ENCODE measurements at regions not wholly inside any gene's neighbourhood (a gene's known extent, or its start where the extent isn't known, plus 50 kb on each side); places are given as distances from the start of the nearest gene placed in this dataset.
"Not testable (repeated sequence)": the region's sequence is repeated elsewhere in the genome, so short reads cannot be mapped to it uniquely, and the experiment has no call there.

DNA sequence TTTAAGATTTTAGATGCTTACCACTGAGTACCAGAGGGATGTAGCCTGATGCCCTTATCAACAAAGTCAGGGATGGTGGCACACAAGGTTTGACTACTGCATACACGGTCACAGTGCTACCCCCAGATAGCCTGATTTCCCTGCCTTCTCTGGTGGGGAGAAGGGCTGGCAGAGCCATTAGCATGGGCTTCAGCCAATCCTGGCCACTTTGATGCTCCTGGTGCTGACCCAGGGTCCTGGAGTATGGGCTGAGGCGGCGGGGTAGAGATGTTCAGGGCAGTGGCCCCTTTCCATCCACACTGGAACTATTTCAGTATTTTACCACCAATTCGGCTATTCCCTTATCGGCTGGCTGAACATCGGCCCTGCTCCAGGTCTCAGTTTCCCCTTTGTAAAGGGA, 83.2 kb downstream of the POTEB3 start:
- DNase-seq = not testable (repeated sequence)

GRCh38 chr15:21355944-21356343, 84.4 kb downstream of the POTEB3 start:
- not testable (repeated sequence) for DNase-seq

DNA sequence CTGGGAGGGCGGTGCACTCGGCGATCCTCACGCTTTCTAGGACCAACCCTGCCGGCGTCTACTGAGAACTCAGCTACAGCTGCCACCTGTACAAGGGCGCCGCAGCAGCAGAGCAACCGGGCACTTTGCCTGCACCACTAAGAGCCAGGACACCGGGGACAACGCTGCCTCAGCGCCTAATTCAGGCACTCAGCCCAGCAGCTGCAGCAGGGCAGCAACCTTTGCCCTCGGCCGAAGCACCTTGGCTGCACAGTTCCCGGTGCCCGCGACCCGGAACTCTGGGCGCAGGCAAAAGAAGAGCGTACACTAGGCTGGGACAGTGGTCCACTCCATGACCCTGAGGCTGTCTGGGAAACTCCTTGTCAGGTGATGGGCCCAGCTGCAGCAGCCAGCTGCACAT, 85.7 kb downstream of the POTEB3 start:
- DNase-seq = not testable (repeated sequence)

DNA sequence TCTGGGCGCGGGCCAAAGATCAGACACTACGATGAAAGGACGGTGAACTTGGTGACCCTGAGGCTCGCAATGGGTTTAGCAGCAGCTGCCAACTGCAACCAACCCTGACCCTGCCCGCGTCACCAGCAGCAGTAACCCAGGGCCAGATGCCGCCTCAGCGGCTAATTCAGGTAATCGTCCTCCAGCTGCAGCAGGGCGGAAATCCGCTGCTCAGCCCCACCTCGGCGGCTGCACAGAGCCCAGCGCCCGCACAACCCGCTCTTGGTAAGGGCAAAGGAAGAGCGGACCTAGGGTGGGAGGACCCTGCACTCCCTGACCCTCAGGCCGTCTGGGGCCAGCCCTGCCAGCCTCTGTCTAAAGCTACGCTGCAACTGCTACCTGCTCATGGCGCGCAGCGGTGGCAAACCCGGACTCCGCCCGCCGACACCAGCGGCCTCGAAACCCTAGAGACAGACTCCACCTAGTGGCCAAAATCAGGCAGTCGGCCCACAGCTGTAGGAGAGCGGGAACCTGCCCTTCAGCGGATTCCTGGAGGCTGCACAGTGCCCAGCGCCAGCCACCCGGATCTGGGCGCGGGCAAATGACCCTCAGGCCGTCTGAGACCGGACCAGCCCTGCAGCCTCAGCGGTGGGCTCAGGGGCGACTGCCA, 87.5 kb downstream of the POTEB3 start:
- DNase-seq = not testable (repeated sequence)

DNA sequence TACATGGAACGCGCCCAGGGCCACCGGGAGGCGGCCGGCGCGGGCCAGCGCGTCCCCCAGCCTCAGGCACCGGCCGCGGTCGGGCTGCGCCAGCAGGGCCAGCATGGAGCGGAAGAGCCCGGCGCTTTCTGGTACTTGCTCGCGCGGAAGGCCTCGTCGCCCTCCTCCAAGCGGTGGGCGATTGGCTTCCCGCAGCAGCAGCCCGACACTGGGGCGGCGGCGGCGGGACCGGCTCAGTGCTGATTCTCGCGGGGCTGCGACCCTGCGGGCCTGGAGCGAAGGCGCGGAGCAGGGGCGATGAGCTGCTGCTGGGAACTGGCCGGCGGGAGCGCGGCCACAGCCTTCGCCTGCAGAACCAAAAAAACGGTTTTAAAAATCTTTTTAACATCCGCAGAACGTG, 95.3 kb downstream of the POTEB3 start:
- DNase-seq = not testable (repeated sequence)

DNA sequence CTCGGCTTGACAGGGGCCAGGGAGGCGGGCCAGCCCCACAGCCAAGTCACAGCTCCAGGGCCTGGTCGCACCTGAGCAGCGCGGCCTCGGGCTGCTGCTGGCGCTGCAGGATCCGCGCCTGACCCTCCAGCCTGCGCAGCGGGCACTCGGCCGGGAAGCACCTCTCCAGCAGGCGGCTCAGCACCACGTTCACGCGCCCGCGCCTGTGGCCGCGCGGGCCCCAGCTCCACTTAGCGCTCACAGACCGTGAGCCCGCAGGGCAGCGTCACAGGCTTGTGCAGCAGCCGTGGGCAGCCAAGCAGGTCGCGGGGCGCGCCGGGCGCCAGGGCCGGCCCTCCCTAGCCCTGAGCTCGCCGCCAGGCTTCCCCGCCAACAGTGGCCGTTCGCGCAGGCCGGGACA, 95.8 kb downstream of the POTEB3 start:
- DNase-seq = not testable (repeated sequence)

GRCh38 chr15:21337028-21337427, 103.3 kb downstream of the POTEB3 start:
- not testable (repeated sequence) for DNase-seq

GRCh38 chr15:21324720-21325460, 115.4 kb downstream of the POTEB3 start:
- peak; percentile 13 for DNase-seq

DNA sequence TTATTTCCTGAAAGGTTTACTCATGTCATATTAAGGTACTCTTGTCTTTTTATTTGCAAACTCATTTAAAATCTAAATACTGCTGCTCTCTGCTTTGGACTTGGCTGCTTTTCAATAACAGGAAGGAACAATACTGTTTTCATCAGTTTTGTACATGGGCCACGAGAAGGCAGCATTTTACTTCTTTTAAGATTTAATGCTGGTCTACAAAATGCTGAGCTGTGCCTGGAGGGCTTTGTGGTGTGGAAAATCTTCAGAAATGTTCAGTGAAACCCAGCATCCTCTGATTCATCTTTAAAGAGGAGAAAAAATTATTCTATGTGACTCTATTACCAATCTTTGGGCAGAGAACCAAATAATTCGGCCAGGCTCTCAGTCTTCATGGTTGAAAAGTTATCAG, 155.9 kb downstream of the POTEB3 start:
- not testable (repeated sequence) for DNase-seq

DNA sequence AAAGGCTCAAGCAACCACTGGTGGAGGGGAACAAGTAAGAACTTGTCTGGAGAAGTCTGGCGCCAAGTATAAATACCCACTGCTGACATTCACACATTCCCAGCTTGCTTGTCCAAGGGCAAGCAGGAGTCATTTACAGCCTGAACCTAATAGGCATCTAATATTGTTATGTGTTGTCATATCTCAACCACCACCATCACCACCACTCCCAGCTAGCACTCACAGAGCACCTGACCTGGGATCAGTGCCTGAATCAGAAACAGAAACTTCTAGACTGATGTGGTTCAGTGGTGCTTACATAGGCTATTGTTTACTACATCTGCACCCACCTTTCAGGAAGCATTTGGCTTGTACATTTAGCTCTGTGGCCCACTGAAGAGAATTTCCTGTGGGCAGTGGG, 157.1 kb downstream of the POTEB3 start:
- DNase-seq = not testable (repeated sequence)

DNA sequence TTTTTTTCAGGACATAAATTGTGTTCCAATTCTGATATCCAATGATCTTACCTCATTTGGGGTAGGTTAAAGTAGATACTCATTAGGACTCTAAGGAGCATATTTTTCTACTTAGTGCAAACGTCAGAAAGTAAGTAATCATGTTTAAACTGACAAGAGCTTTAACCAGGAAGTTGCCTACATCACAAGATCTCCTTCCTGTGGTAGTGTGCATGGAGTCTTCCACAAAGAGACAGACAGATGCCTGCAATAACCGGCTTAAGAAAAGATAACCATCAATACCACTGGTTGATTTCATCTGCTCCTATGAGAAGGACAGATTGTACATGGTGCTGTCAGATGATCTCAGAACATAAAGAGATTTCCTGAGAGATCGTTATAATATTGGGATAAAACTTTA, 160.0 kb downstream of the POTEB3 start:
- DNase-seq = not testable (repeated sequence)

DNA sequence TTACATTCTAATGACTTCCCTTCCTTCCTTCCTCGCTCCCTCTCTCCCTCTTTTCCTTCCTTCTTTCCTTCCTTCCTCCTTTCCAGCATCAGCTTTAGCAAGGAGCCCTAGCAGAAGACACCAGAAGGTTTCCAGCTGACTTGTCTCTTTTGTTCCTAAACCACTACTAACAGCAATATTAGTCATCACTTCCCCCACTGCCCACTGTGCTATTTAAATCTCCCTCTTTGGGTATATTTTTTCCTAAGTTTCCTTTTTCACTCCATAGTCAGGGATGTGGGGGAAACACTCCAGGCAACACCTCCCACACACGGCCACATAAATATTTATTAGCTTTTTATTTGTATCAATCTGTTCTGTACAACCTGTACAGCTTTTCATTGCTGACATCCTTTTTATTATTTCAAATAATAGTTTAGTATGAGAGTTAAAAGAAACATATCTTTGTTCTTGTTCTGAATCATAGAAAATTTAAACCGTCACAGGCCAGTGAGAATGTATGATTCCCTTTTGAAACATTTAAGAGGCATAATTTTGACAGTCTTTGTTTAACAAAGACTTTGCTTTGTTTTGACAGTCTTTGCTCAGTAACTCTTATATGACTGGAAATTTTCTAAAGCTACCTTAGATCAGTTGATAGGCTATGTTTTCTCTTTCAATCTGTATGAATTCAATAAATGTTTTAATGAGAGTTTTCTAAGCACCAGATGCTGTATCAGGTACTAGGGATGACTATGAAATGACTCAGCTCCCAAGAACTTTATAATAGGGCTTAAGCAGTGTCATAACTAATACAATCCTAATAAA, 167.9 kb downstream of the POTEB3 start:
- not testable (repeated sequence) for DNase-seq

DNA sequence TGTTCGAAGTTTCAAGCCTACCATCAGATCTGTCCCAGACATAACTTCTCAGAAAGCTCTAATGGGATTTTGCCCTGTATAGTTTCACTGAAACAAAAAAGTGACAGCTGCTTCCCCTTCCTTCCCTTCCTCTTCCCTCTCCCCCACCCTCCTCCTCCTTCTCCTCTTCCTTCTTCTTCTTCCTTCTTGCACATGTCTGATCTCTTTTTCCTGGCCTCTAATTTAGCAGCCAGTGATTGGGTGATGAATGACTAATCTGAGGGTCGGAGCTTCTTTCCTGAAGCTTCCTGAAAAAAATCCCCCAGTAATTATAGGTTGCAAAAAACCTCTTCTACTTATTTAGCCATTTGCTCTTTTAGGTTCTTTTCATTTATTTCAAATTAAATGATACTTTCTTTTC, 168.7 kb downstream of the POTEB3 start:
- no peak for DNase-seq

- DNase-seq = no peak
These were observed 169.8 kb downstream of the POTEB3 start for GRCh38 chr15:21270474-21270873.

GRCh38 chr15:21269673-21270072, 170.6 kb downstream of the POTEB3 start:
- not testable (repeated sequence) for DNase-seq

DNA sequence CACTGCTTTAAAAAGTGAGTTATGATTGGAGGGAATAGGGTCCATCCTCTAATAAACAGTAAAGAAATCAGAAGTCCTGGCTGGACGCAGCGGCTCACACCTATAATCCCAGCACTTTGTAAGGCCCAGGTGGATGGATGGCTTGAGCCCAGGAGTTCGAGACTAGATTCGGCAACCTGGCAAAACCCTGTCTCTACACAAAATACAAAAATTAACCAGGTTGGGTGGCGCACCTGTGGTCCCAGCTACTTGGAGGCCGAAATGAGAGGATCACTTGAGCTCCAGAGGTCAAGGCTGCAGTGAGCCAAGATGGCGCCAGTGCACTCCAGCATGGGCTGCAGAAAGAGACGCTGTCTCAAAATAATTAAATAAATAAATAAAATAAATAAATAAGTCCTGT, 171.2 kb downstream of the POTEB3 start:
- no peak for DNase-seq

GRCh38 chr15:21268436-21268940, 171.8 kb downstream of the POTEB3 start:
- no peak for DNase-seq

GRCh38 chr15:21267671-21268395, 172.5 kb downstream of the POTEB3 start:
- no peak for DNase-seq

DNA sequence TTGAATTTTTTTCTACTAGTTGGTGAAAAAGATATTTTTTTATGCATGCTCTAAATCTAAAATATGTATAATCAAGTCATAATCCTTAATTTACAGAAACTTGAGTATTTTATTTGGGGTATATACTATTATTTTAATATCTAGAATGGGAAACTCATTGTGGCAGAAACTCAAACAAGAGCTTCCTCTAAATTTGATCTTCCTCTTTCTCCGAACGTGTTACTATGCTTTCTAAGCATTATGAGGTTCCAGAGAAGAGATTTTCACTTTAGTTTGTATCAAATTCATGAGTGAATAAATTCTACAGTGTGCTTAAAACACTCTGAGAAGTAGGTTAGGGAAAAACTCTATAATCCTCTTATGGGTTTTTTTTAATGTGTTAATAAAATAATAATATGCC, 173.1 kb downstream of the POTEB3 start:
- DNase-seq = no peak

- not testable (repeated sequence) for DNase-seq
These were observed 174.7 kb downstream of the POTEB3 start for GRCh38 chr15:21265628-21266027.

DNA sequence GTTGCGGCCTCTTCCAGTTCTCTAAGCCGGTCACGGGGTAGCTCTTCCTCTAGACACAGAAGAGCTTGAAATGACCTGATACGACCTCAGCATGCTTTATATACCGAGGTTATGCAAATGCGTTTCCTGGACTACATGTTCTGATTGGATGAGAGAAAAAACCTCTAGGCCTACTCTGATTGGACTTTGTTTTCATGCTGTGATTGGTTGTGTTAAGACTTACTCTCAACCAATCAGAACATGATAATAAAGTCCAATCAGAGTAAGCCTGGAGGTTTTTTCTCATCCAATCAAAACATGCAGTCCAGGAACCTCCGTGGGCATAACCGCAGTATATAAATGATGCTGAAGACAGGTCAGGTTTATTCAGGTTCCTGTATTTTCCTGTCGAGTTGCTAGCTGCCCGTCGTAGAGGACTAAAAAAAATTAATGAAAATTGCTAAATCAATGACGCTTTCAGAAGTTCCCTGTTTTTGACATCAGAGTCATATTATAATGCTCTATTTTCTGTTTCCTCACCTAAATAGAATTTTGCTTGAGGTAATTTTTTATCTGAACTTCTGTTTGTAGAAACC, 177.4 kb downstream of the POTEB3 start:
- DNase-seq = no peak
